H9 (cell line): ENCODE measurements at regions not wholly inside any gene's neighbourhood (a gene's known extent, or its start where the extent isn't known, plus 50 kb on each side); places are given as distances from the start of the nearest gene placed in this dataset.

Experiments
- DNase-seq: peaks from one replicate; pipeline ENCODE4 v3.0.0-alpha.2; 2017
- H2AFZ ChIP-seq: one replicate; pipeline ENCODE4 v1.6.1; 2013; ENCODE audit warnings: mild to moderate bottlenecking, low read length, control low read depth, moderate library complexity
- H2AK5ac ChIP-seq: 2 replicates; pipeline ENCODE4 v1.6.1; 2013; ENCODE audit warnings: low read length, control low read depth, mixed read lengths; ENCODE audit not compliant: insufficient read length
- H2BK120ac ChIP-seq: one replicate; pipeline ENCODE4 v1.6.1; 2013; ENCODE audit warnings: low read depth, mild to moderate bottlenecking, low read length, control low read depth, inconsistent platforms; ENCODE audit not compliant: poor library complexity, severe bottlenecking
- H2BK12ac ChIP-seq: 2 replicates; pipeline ENCODE4 v1.6.1; 2013; ENCODE audit warnings: low read length, control low read depth, mixed read lengths, low read depth; ENCODE audit not compliant: insufficient read length
- H2BK15ac ChIP-seq: 2 replicates; pipeline ENCODE4 v1.6.1; 2013; ENCODE audit warnings: low read depth, low read length, control low read depth
- H2BK20ac ChIP-seq: one replicate; pipeline ENCODE4 v1.6.1; 2013; ENCODE audit warnings: low read depth, mild to moderate bottlenecking, low read length, control low read depth, inconsistent platforms; ENCODE audit not compliant: poor library complexity, severe bottlenecking
- H2BK5ac ChIP-seq: 2 replicates; pipeline ENCODE4 v1.6.1; 2013; ENCODE audit warnings: low read length, control low read depth, mixed read lengths; ENCODE audit not compliant: insufficient read length
- H3K14ac ChIP-seq: 2 replicates; pipeline ENCODE4 v1.6.1; 2013; ENCODE audit warnings: low read length, control low read depth; ENCODE audit not compliant: insufficient read depth
- H3K18ac ChIP-seq: 2 replicates; pipeline ENCODE4 v1.6.1; 2013; ENCODE audit warnings: low read depth, mild to moderate bottlenecking, mixed read lengths, low read length, control low read depth; ENCODE audit not compliant: insufficient read length
- H3K23ac ChIP-seq: 2 replicates; pipeline ENCODE4 v1.6.1; 2013; ENCODE audit warnings: low read length, control low read depth, mixed read lengths, low read depth; ENCODE audit not compliant: insufficient read length
- H3K23me2 ChIP-seq: 2 replicates; pipeline ENCODE4 v1.6.1; 2013; ENCODE audit warnings: low read depth, mild to moderate bottlenecking, mixed read lengths, low read length, control low read depth; ENCODE audit not compliant: insufficient read length, poor library complexity, severe bottlenecking
- H3K27ac ChIP-seq: 2 replicates; pipeline ENCODE4 v1.5.1; 2013; ENCODE audit warnings: low read length, control low read depth, mixed read lengths, low read depth; ENCODE audit not compliant: insufficient read length
- H3K27me3 ChIP-seq: 2 replicates; pipeline ENCODE4 v1.6.1; 2013; ENCODE audit warnings: low read length, control low read depth, inconsistent platforms; ENCODE audit not compliant: insufficient read depth
- H3K4ac ChIP-seq: 2 replicates; pipeline ENCODE4 v1.6.1; 2013; ENCODE audit warnings: low read depth, mild to moderate bottlenecking, control low read depth, inconsistent platforms, low read length, moderate library complexity
- H3K4me1 ChIP-seq: 2 replicates; pipeline ENCODE4 v1.6.1; 2013; ENCODE audit warnings: low read length, control low read depth, inconsistent platforms; ENCODE audit not compliant: insufficient read depth
- H3K4me2 ChIP-seq: 2 replicates; pipeline ENCODE4 v1.6.1; 2013; ENCODE audit warnings: low read length, control low read depth, mixed read lengths; ENCODE audit not compliant: insufficient read length, insufficient read depth
- H3K56ac ChIP-seq: 2 replicates; pipeline ENCODE4 v1.6.1; 2013; ENCODE audit warnings: low read depth, mild to moderate bottlenecking, mixed read lengths, low read length, control low read depth; ENCODE audit not compliant: insufficient read length
- H3K79me1 ChIP-seq: 2 replicates; pipeline ENCODE4 v1.6.1; 2013; ENCODE audit warnings: low read depth, mild to moderate bottlenecking, moderate library complexity, low read length, control low read depth, inconsistent platforms; ENCODE audit not compliant: insufficient read depth, poor library complexity, severe bottlenecking
- H3K79me2 ChIP-seq: 2 replicates; pipeline ENCODE4 v1.6.1; 2013; ENCODE audit warnings: low read length, control low read depth, inconsistent platforms; ENCODE audit not compliant: insufficient read depth
- H3K9ac ChIP-seq: 2 replicates; pipeline ENCODE4 v1.6.1; 2013; ENCODE audit warnings: low read length, control low read depth, mixed read lengths; ENCODE audit not compliant: insufficient read length; ENCODE audit errors: extremely low read depth
- H3K9me3 ChIP-seq: one replicate; pipeline ENCODE4 v1.6.1; 2013; ENCODE audit warnings: low read depth, low read length, inconsistent platforms; ENCODE audit not compliant: control insufficient read depth
- H3T11ph ChIP-seq: one replicate; pipeline ENCODE4 v1.6.1; 2013; ENCODE audit warnings: mild to moderate bottlenecking, low read length, control low read depth, inconsistent platforms
- H4K20me1 ChIP-seq: one replicate; pipeline ENCODE4 v1.6.1; 2013; ENCODE audit not compliant: control insufficient read depth, insufficient read length, insufficient read depth
- H4K5ac ChIP-seq: 2 replicates; pipeline ENCODE4 v1.6.1; 2013; ENCODE audit warnings: low read depth, mild to moderate bottlenecking, mixed read lengths, low read length, control low read depth; ENCODE audit not compliant: insufficient read length
- H4K8ac ChIP-seq: replicated peaks from 2 replicates; pipeline ENCODE4 v1.6.1; 2013; ENCODE audit warnings: low read length, control low read depth, mixed read lengths, low read depth; ENCODE audit not compliant: insufficient read length
- H4K91ac ChIP-seq: 2 replicates; pipeline ENCODE4 v1.6.1; 2013; ENCODE audit warnings: low read depth, mild to moderate bottlenecking, moderate library complexity, mixed read lengths, low read length, control low read depth; ENCODE audit not compliant: insufficient read length
- H3K27ac Mint-ChIP-seq, 3 experiments: 2 replicates in 2 of 3; 3 replicates in 1 of 3; pipeline ENCODE4 v1.8.0; 2020 to 2021; ENCODE audit warnings: mixed read lengths in 3 of 3, mild to moderate bottlenecking in 1 of 3, moderate library complexity in 1 of 3
- H3K27me3 Mint-ChIP-seq: 2 replicates; pipeline ENCODE4 v1.8.0; 2021; ENCODE audit warnings: low read depth, mild to moderate bottlenecking, moderate library complexity, mixed read lengths
- H3K36me3 Mint-ChIP-seq, 3 experiments: 2 replicates in 2 of 3; 3 replicates in 1 of 3; pipeline ENCODE4 v1.8.0; 2020 to 2021; ENCODE audit warnings: low read depth in 3 of 3, mixed read lengths in 3 of 3; ENCODE audit not compliant: insufficient read depth in 1 of 3
- H3K4me1 Mint-ChIP-seq, 2 experiments: 2 replicates each; pipeline ENCODE4 v1.8.0; 2020; ENCODE audit warnings: mixed read lengths in 2 of 2
- H3K4me3 Mint-ChIP-seq, 2 experiments: 2 replicates in 1 of 2; 3 replicates in 1 of 2; pipeline ENCODE4 v1.8.0; 2020 to 2021; ENCODE audit warnings: mild to moderate bottlenecking in 2 of 2, mixed read lengths in 2 of 2, moderate library complexity in 1 of 2
- H3K9me3 Mint-ChIP-seq, 2 experiments: 2 replicates in 1 of 2; 3 replicates in 1 of 2; pipeline ENCODE4 v1.8.0; 2020; ENCODE audit warnings: mild to moderate bottlenecking in 2 of 2, mixed read lengths in 2 of 2, moderate library complexity in 1 of 2
- CTCF ChIP-seq: fragments of 200-600 bp; sonication (generic); conservative IDR thresholded peaks from 3 replicates; pipeline ENCODE4 v1.8.0; 2021; ENCODE audit warnings: antibody characterized with exemption, mild to moderate bottlenecking
- WGBS: extraction: QIAGEN DNeasy Blood & Tissue Kit; methylation state at CpG from one replicate; pipeline ENCODE4 v1.1.7; 2013; ENCODE audit warnings: missing lambda C conversion rate, low lambda C conversion rate, mixed read lengths; ENCODE audit not compliant: insufficient read length; ENCODE audit errors: extremely low coverage; 5-methylcytosine and 5-hydroxymethylcytosine counted together

- no peaks in the 10 kb centered on the region for H4K20me1 ChIP-seq
- H3K56ac ChIP-seq: no peak overlapping the region
- H3K4me1 ChIP-seq: no peaks in the 10 kb centered on the region
- H2AFZ ChIP-seq: no peak overlapping the region
- H3K79me2 ChIP-seq: no peaks in the 10 kb centered on the region
- no peak for DNase-seq
- no peak overlapping the region for H3K23ac ChIP-seq
- no peak overlapping the region for H3K18ac ChIP-seq
- H3K4me2 ChIP-seq: no peak overlapping the region
- H2BK120ac ChIP-seq: no peak overlapping the region
- H3K79me1 ChIP-seq: no peaks in the 10 kb centered on the region
- no peak overlapping the region for H3K9ac ChIP-seq
- no peak for TF ChIP-seq CTCF
- WGBS: no CpG with 5 or more reads among the region's 1 CpG
- H3K14ac ChIP-seq: no peak overlapping the region
- no peaks in the 10 kb centered on the region for H3K36me3 Mint-ChIP-seq
- H3K9me3 ChIP-seq: no peaks in the 10 kb centered on the region
- H4K5ac ChIP-seq: no peak overlapping the region
- no peak overlapping the region for H3K4ac ChIP-seq
- H3K27me3 ChIP-seq: no peaks in the 10 kb centered on the region
- no peak overlapping the region for H2BK5ac ChIP-seq
- no peak overlapping the region for H4K91ac ChIP-seq
- H2BK20ac ChIP-seq: no peak overlapping the region
- no peak overlapping the region for H4K8ac ChIP-seq
- no peak overlapping the region for H2AK5ac ChIP-seq
- no peak overlapping the region for H2BK12ac ChIP-seq
- H3T11ph ChIP-seq: no peak overlapping the region
- H2BK15ac ChIP-seq: no peak overlapping the region
- no peaks in the 10 kb centered on the region for H3K9me3 Mint-ChIP-seq
- H3K27ac ChIP-seq: no peak overlapping the region
- peaks cover 6 to 8% of the 10 kb centered on the region in 2 experiments; a peak in 2 of 4 replicates for H3K4me1 Mint-ChIP-seq
- no peak overlapping the region for H3K27ac Mint-ChIP-seq
- no peaks in the 10 kb centered on the region for H3K27me3 Mint-ChIP-seq
- no peak overlapping the region for H3K4me3 Mint-ChIP-seq
- no peaks in the 10 kb centered on the region for H3K23me2 ChIP-seq
Measured at GRCh38 chr10:61609701-61610100, 53.0 kb upstream of the CABCOCO1 start.
